H1 (cell line): ENCODE measurements at regions not wholly inside any gene's neighbourhood (a gene's known extent, or its start where the extent isn't known, plus 50 kb on each side); places are given as distances from the start of the nearest gene placed in this dataset.

Source experiments
- CTCF ChIA-PET: fragments of 300-600 bp; sonication (Branson Sonifier 250); formaldehyde crosslinking; loops from one replicate; lab custom pipeline; 2021; ENCODE audit not compliant: partially characterized antibody; lab: Charles Lee
- POLR2A ChIA-PET: fragments of 300-600 bp; sonication (Branson Sonifier 250); formaldehyde crosslinking; loops from one replicate; lab custom pipeline; 2021; ENCODE audit warnings: inconsistent platforms; ENCODE audit not compliant: partially characterized antibody; lab: Charles Lee
- DNase-seq, 2 experiments: peaks; one replicate each; pipeline versions ENCODE4 v3.0.0 to v3.0.0-alpha.2; 2010 to 2022; ENCODE audit warnings: low spot score in 2 of 2, low read depth in 1 of 2, mixed read lengths in 1 of 2
- FAIRE-seq: peaks from 2 replicates; lab custom pipeline; 2011; peaks lifted over from hg19 to GRCh38; lab: Jason Lieb, UNC
- H2AFZ ChIP-seq: 2 replicates; pipeline ENCODE4 v1.8.1; 2012; ENCODE audit warnings: low read length, inconsistent platforms
- H2AK5ac ChIP-seq: 2 replicates; pipeline ENCODE4 v1.6.1; 2013; ENCODE audit warnings: low read depth, low read length
- H2BK120ac ChIP-seq: replicated peaks from 2 replicates; pipeline ENCODE3; 2013; ENCODE audit warnings: low read depth, low read length, inconsistent platforms
- H2BK12ac ChIP-seq: 2 replicates; pipeline ENCODE4 v1.6.1; 2013; ENCODE audit warnings: low read depth, low read length
- H2BK15ac ChIP-seq: 2 replicates; pipeline ENCODE4 v1.6.1; 2013; ENCODE audit warnings: low read length
- H2BK20ac ChIP-seq: 2 replicates; pipeline ENCODE4 v1.6.1; 2013; ENCODE audit warnings: low read length
- H2BK5ac ChIP-seq: 2 replicates; pipeline ENCODE4 v1.6.1; 2013; ENCODE audit warnings: low read depth, low read length
- H3K14ac ChIP-seq: 2 replicates; pipeline ENCODE4 v1.6.1; 2013; ENCODE audit warnings: inconsistent platforms; ENCODE audit not compliant: insufficient read length
- H3K18ac ChIP-seq: 2 replicates; pipeline ENCODE4 v1.6.1; 2013; ENCODE audit warnings: low read length; ENCODE audit errors: extremely low read depth
- H3K23ac ChIP-seq: 2 replicates; pipeline ENCODE4 v1.6.1; 2013; ENCODE audit warnings: inconsistent platforms; ENCODE audit not compliant: insufficient read length
- H3K23me2 ChIP-seq: 2 replicates; pipeline ENCODE4 v1.6.1; 2013; ENCODE audit warnings: low read depth, low read length
- H3K27ac ChIP-seq: 2 replicates; pipeline ENCODE4 v1.6.1; 2011; ENCODE audit warnings: low read depth, low read length, inconsistent platforms
- H3K27me3 ChIP-seq, 4 experiments: replicated peaks in 1 of 4; 1 replicate in 1 of 4; 2 replicates in 3 of 4; pipeline versions ENCODE4 v1.6.1 to v1.8.1; 2011 to 2013; ENCODE audit warnings: low read length in 3 of 4, mild to moderate bottlenecking in 3 of 4, inconsistent platforms in 2 of 4, mixed read lengths in 2 of 4, moderate library complexity in 1 of 4; ENCODE audit not compliant: control insufficient read depth in 3 of 4, insufficient read depth in 3 of 4; ENCODE audit errors: extremely low read depth in 1 of 4
- H3K36me3 ChIP-seq, 4 experiments: 2 replicates each; pipeline versions ENCODE4 v1.6.1 to v1.8.1; 2011 to 2013; ENCODE audit warnings: mild to moderate bottlenecking in 4 of 4, low read length in 3 of 4, moderate library complexity in 2 of 4, control low read depth in 1 of 4, inconsistent platforms in 1 of 4; ENCODE audit not compliant: insufficient read depth in 4 of 4, control insufficient read depth in 2 of 4
- H3K4ac ChIP-seq: replicated peaks from 2 replicates; pipeline ENCODE3; 2013; ENCODE audit warnings: low read length, low read depth, mixed read lengths, inconsistent platforms; ENCODE audit not compliant: insufficient read length
- H3K4me1 ChIP-seq, 4 experiments: replicated peaks in 1 of 4; 1 replicate in 1 of 4; 2 replicates in 3 of 4; pipeline versions ENCODE4 v1.6.1 to v1.8.1; 2011 to 2013; ENCODE audit warnings: low read length in 3 of 4, inconsistent platforms in 2 of 4, mixed read lengths in 1 of 4; ENCODE audit not compliant: insufficient read depth in 4 of 4, control insufficient read depth in 3 of 4
- H3K4me2 ChIP-seq, 2 experiments: 2 replicates each; pipeline versions ENCODE4 v1.6.1 to v1.8.1; 2011 to 2013; ENCODE audit warnings: low read depth in 2 of 2, low read length in 2 of 2, control low read depth in 1 of 2, inconsistent platforms in 1 of 2, mild to moderate bottlenecking in 1 of 2; ENCODE audit not compliant: insufficient read depth in 1 of 2
- H3K4me3 ChIP-seq, 4 experiments: fragments of 200-600, 300-600 bp in 1 of 4; sonication (generic), shearing (Covaris generic), sonication (Bioruptor Twin) in 1 of 4; 2 replicates each; pipeline versions ENCODE4 v1.5.1 to v1.8.1; 2011 to 2016; ENCODE audit warnings: low read length in 4 of 4, low read depth in 3 of 4, control low read depth in 2 of 4, inconsistent platforms in 2 of 4, mild to moderate bottlenecking in 2 of 4, mixed read lengths in 1 of 4, moderate library complexity in 1 of 4; ENCODE audit not compliant: insufficient read depth in 2 of 4; ENCODE audit errors: extremely low read depth in 1 of 4
- H3K56ac ChIP-seq: replicated peaks from 2 replicates; pipeline ENCODE3; 2013; ENCODE audit warnings: low read depth, mild to moderate bottlenecking, mixed read lengths, low read length, inconsistent platforms; ENCODE audit not compliant: insufficient read length
- H3K79me1 ChIP-seq: 2 replicates; pipeline ENCODE4 v1.6.1; 2013; ENCODE audit warnings: low read depth, low read length, control low read depth
- H3K79me2 ChIP-seq, 2 experiments: 2 replicates each; pipeline versions ENCODE4 v1.6.1 to v1.8.1; 2012 to 2013; ENCODE audit warnings: low read length in 2 of 2, mild to moderate bottlenecking in 2 of 2, inconsistent platforms in 1 of 2; ENCODE audit not compliant: insufficient read depth in 2 of 2, control insufficient read depth in 1 of 2
- H3K9ac ChIP-seq, 4 experiments: replicated peaks in 1 of 4; 1 replicate in 1 of 4; 2 replicates in 3 of 4; pipeline versions ENCODE4 v1.6.1 to v1.8.1; 2011 to 2013; ENCODE audit warnings: low read depth in 3 of 4, low read length in 3 of 4, control low read depth in 2 of 4, mild to moderate bottlenecking in 2 of 4, moderate library complexity in 2 of 4, inconsistent platforms in 1 of 4; ENCODE audit errors: extremely low read depth in 1 of 4
- H3K9me3 ChIP-seq, 2 experiments: 2 replicates each; pipeline versions ENCODE4 v1.6.1 to v1.8.1; 2012 to 2013; ENCODE audit warnings: mild to moderate bottlenecking in 2 of 2, moderate library complexity in 2 of 2, control low read depth in 1 of 2, inconsistent platforms in 1 of 2, low read depth in 1 of 2, low read length in 1 of 2, mixed read lengths in 1 of 2; ENCODE audit not compliant: insufficient read depth in 2 of 2
- H4K20me1 ChIP-seq, 2 experiments: replicated peaks in 1 of 2; 2 replicates each; pipeline versions ENCODE3 to v1.8.1; 2011 to 2013; ENCODE audit warnings: inconsistent platforms in 2 of 2, low read length in 2 of 2, mild to moderate bottlenecking in 1 of 2; ENCODE audit not compliant: insufficient read depth in 2 of 2, control insufficient read depth in 1 of 2
- H4K5ac ChIP-seq: 2 replicates; pipeline ENCODE4 v1.6.1; 2013; ENCODE audit warnings: low read length, low read depth, mixed read lengths, inconsistent platforms; ENCODE audit not compliant: insufficient read length
- H4K8ac ChIP-seq: 2 replicates; pipeline ENCODE4 v1.8.0; 2013; ENCODE audit warnings: mild to moderate bottlenecking, moderate library complexity, low read length, inconsistent platforms; ENCODE audit not compliant: insufficient read depth; ENCODE audit errors: extremely low read depth
- H4K91ac ChIP-seq: replicated peaks from 2 replicates; pipeline ENCODE3; 2013; ENCODE audit warnings: low read length, mixed read lengths, inconsistent platforms; ENCODE audit not compliant: insufficient read length
- E2F6 ChIP-seq: IDR thresholded peaks from 2 replicates; pipeline ENCODE4 v1.6.1; 2012; ENCODE audit warnings: inconsistent platforms
- NRF1 ChIP-seq: IDR thresholded peaks from 2 replicates; pipeline ENCODE4 v1.6.1; 2011; ENCODE audit warnings: mild to moderate bottlenecking, low read depth, low read length, improper control_type of control experiment
- SP1 ChIP-seq: IDR thresholded peaks from 2 replicates; pipeline ENCODE4 v1.6.1; 2011; ENCODE audit warnings: low read depth, low read length
- WGBS, 2 experiments: shearing (Covaris generic) in 1 of 2; methylation state at CpG; one replicate each; pipeline versions ENCODE4 v1.1.6 to v1.1.7; 2013 to 2015; ENCODE audit warnings: low lambda C conversion rate in 2 of 2, mixed read lengths in 2 of 2, inconsistent platforms in 1 of 2, low coverage in 1 of 2, missing lambda C conversion rate in 1 of 2; ENCODE audit not compliant: insufficient replicate concordance in 2 of 2, insufficient coverage in 1 of 2, insufficient read length in 1 of 2; ENCODE audit errors: extremely low coverage in 1 of 2, missing lambda C conversion rate in 1 of 2; 5-methylcytosine and 5-hydroxymethylcytosine counted together

GRCh38 chr5:23451156-23451555 lies 56.3 kb upstream of the PRDM9 start:
- no peak overlapping the region for H3K14ac ChIP-seq
- peaks cover 0 to 2% (median 0%) of the 10 kb centered on the region in 4 experiments; a peak in 1 of 7 replicates for H3K4me1 ChIP-seq
- H2BK20ac ChIP-seq = no peak overlapping the region
- 100% methylated on average over 1 of the region's 1 CpG; no CpG with 5 or more reads in 1 of the 2 experiments for WGBS, 2 experiments
- no peaks in the 10 kb centered on the region for H3K79me2 ChIP-seq
- H2AK5ac ChIP-seq = no peak overlapping the region
- H3K18ac ChIP-seq = no peak overlapping the region
- no peak overlapping the region for H3K9ac ChIP-seq
- no peak overlapping the region for H3K27ac ChIP-seq
- H3K23me2 ChIP-seq = no peaks in the 10 kb centered on the region
- H3K79me1 ChIP-seq = no peaks in the 10 kb centered on the region
- H2BK5ac ChIP-seq = no peak overlapping the region
- no peak overlapping the region for H4K5ac ChIP-seq
- H3K4ac ChIP-seq = no peak overlapping the region
- H2BK12ac ChIP-seq = no peak overlapping the region
- H4K91ac ChIP-seq = no peak overlapping the region
- H4K8ac ChIP-seq = no peak overlapping the region
- H2BK120ac ChIP-seq = no peak overlapping the region
- H4K20me1 ChIP-seq = no peaks in the 10 kb centered on the region
- no peak overlapping the region for H3K56ac ChIP-seq
- H3K4me2 ChIP-seq = no peak overlapping the region
- no peak for DNase-seq
- no peak overlapping the region for H2BK15ac ChIP-seq
- no peak overlapping the region for H3K4me3 ChIP-seq
- no peaks in the 10 kb centered on the region for H3K27me3 ChIP-seq
- H2AFZ ChIP-seq = no peak overlapping the region
- FAIRE-seq = no peak
- no peaks in the 10 kb centered on the region for H3K9me3 ChIP-seq
- ChIA-PET CTCF (no interaction called here), POLR2A (no interaction called here)
- H3K36me3 ChIP-seq = no peaks in the 10 kb centered on the region
- H3K23ac ChIP-seq = no peak overlapping the region
- TF ChIP-seq NRF1 (no peak), E2F6 (no peak), SP1 (no peak)
